GM21515 (cell line): ENCODE measurements at regions not wholly inside any gene's neighbourhood (a gene's known extent, or its start where the extent isn't known, plus 50 kb on each side); places are given as distances from the start of the nearest gene placed in this dataset.
"Not testable (repeated sequence)": the region's sequence is repeated elsewhere in the genome, so short reads cannot be mapped to it uniquely, and the experiment has no call there.

Experiments
- ATAC-seq: cut with Tn5 transposase; IDR thresholded peaks from one replicate; pipeline ENCODE4 v1.9.1; 2021; ENCODE audit not compliant: unreplicated experiment

DNA sequence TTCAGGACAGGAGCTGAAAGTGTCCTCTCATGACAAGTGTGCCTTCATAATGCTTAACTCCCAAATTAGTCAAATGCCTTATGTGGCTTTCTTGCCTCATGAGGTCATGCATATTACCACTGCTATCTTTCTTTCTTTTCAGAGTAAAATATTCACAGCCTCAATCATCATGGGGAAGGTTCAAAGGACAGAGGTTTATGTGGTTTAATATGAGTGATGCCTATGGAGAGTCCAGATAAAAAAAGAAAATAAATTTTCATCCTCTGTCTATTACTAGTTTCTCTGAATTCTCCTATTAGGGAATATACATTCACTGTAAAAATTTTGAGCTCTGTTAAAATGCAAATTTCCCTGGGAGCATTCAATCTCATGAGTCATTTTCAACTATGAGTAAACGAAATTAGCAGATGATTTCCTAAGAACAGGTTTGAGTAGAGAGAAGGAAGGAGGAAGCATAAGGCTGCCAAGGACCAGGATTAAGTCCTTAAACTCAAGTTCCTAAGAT lies 396.9 kb upstream of the ADGRB3 start:
- no peak for ATAC-seq

GRCh38 chr6:68237205-68237604 lies 397.9 kb upstream of the ADGRB3 start:
- no peak for ATAC-seq

- no peak for ATAC-seq
Observed at GRCh38 chr6:68235326-68235784, 399.7 kb upstream of the ADGRB3 start.

GRCh38 chr6:68233623-68234022 lies 401.5 kb upstream of the ADGRB3 start:
- ATAC-seq, result no peak

DNA sequence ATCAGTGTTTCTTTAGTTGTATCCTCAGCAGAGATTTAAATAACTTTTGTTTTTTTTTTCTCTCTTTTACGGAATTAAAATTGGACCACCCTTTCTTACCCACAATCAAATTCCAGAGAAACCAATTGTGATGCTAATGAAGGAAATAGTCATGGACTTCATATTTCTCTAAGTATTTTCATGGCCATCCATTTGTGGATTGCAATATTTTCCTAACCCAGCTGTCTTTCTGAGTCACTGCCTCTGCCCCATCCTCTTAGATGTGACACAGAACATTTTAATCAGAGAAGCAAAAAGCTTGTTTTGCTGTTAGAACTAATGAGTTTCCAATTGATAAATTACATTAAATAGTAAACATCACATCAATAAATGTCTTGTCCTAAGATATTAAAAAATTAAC lies 405.5 kb upstream of the ADGRB3 start:
- no peak for ATAC-seq

DNA sequence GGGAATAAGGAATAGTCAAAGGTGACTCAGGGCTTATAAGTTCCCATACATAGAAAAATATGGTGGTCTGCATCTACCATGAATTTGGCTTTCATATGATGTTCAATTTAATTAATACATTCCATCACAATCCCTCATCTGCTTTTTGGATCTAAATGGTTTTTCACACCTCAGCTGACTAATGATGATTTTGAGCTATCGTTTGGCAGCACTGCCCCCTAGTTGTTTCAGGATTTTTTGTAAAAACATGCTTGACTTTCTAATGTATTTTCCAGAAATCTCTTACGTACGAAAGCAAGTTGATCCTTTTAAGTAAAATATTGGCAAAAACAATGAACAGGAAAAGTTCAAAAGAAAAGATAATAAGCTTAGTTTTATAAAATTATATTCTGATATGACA lies 408.6 kb upstream of the ADGRB3 start:
- ATAC-seq, result no peak

DNA sequence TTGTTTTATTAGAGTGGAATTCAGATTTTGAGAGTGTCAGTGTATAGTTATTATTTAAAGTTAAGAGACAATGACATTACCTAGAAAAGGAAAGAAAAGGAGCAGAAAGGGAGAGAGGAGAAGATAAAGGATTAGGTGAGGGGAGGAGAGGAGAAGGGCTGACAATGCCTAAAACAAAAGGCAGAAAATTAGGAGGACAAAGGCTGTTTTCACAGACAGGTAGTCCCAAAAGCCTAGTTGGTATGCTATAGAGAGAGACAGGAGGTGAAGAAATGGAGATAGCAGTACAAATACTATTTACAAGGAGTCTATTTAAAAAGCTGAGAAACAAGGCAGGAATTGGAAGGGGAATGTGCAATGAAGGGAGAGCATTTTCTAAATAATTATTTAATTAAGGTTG lies 409.4 kb upstream of the ADGRB3 start:
- no peak for ATAC-seq

- ATAC-seq, result no peak
Observed at GRCh38 chr6:68211242-68211795, 423.8 kb upstream of the ADGRB3 start.

DNA sequence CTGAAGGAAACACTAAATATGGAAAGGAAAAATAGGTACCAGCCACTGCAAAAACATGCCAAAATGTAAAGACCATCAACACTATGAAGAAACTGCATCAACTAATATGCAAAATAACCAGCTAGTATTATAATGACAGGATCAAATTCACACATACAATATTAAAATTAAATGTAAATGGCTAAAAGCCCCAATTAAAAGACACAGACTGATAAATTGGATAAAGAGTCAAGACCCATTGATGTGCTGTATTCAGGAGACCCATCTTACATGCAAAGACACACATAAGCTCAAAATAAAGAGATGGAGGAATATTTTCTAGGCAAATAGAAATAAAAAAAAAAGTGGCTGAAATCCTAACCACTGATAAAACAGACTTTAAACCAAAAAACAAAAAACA lies 427.5 kb upstream of the ADGRB3 start:
- ATAC-seq, result not testable (repeated sequence)

DNA sequence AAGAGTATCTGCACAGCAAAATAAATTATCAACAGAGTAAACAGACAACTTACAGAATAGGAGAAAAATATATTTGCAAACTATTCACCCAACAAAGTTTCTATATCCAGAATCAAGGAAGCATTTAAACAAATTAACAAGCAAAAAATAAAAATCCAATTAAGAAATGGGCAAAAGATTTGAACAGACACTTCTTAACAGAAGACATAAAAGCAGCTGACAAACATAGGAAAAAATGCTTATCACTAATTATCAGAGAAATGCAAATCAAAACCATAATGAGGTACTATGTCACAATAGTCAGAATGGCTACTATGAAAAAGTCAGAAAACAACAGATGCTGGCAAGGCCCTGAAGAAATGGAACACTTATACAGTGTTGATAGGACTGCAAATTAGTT lies 434.2 kb upstream of the ADGRB3 start:
- no peak for ATAC-seq

GRCh38 chr6:68197356-68197755 lies 437.7 kb upstream of the ADGRB3 start:
- no peak for ATAC-seq

DNA sequence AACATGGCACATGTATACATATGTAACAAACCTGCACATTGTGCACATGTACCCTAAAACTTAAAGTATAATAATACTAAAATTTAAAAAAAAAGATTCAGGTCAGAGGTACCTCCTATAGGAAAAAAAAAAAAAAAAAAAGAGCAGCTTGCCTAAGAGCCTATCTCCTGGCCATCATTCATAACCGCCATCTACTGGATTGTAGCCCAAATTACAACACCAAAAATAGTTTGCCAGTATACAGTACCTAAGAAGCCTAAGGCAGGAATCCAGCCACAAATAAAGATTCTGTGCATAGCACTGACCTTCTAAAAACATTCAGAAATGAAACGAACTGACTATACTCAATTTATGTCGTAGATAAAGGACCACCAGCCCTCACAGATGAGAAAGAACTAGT lies 438.4 kb upstream of the ADGRB3 start:
- peak; percentile 64 for ATAC-seq

GRCh38 chr6:68195753-68196152 lies 439.3 kb upstream of the ADGRB3 start:
- not testable (repeated sequence) for ATAC-seq

GRCh38 chr6:68194846-68195478 lies 440.1 kb upstream of the ADGRB3 start:
- no peak for ATAC-seq

DNA sequence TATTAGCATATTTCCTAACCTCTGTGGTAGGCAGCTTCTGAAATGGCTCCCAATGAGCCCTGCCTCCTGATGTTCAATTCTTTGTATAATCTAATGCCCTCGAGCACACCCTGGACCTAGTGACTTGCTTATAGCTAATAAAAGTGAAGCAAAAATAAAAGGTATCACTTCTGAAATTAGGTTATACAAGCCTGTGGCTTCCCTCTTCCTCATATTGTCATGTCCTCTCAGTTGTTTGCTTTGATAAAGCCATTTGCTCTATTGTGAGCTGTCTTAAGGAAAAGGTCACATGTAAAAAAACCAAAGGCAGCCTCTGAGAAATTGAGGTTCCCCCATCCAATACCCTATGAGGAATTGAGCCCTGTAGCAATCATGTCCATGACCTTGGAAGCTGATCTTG lies 442.1 kb upstream of the ADGRB3 start:
- no peak for ATAC-seq

DNA sequence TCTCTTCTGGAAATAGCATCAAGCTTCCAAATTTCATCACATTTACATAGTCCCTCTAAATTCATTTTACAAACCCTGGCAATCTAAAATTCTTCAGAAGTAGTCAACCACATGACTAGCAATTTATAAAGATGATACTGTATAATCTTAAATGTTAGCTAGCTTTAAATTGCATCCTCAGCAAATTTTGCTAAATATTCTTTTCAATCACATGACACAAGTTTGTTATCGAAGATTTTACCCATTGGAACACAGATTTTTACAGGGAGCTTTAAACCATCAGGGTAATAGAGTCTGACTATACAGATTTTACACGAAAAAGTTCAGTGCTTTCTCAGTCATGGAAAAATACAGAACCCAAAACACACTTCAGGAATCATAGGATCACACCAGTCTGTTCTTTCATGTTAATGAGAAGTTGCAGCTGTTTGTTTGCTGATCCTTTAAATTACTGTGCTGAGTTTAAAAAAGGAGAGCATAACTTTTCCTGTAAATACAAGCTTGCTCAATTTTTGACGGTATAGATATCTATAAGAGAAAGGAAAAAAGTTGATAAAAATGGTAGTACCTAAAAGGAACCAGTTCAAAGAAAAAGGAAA lies 445.8 kb upstream of the ADGRB3 start:
- ATAC-seq, result no peak

- no peak for ATAC-seq
Observed at GRCh38 chr6:68186870-68187269, 448.2 kb upstream of the ADGRB3 start.

- ATAC-seq, result no peak
Observed at GRCh38 chr6:68182386-68182785, 452.7 kb upstream of the ADGRB3 start.

DNA sequence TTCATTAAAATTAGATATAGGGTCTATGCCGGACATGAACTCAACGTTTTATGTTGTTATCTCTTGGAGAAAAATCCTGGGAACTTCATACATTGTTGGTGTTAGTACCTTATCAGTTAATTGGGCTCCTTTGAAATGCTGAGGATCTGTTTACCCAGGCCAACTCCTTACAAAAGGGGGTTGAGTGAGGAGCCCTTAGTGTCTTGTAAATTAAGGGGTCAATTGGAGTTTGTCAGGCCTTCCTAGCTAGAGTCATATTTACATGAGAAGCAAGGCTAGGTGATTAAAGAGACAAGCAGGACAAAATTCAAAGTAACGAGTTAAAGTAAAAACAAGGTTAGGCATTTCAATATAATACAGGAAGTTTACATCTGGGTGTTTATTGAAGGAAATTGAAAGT lies 454.1 kb upstream of the ADGRB3 start:
- not testable (repeated sequence) for ATAC-seq

GRCh38 chr6:68173616-68174015 lies 461.5 kb upstream of the ADGRB3 start:
- no peak for ATAC-seq

DNA sequence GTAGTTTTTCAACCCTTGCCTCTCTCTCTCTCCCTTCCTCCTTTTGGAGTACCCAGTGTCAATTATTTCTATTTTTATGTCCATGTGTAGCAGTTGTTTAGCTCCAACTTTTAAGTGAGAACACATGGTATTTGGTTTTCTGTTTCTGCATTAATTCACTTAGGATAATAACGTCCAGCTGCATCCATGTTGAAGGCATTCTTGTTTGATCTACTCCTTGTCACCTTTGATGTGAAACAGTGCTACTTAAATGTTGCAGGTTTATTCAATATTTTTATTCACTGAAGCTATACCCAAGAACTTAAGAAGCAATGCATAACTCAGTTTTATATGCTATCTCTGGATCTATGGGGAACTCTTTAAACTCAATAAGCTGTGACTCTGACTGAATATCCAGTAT lies 465.2 kb upstream of the ADGRB3 start:
- no peak for ATAC-seq

- ATAC-seq, result no peak
Observed at GRCh38 chr6:68167604-68168003, 467.5 kb upstream of the ADGRB3 start.
